Panc1 (cell line): ENCODE measurements at regions not wholly inside any gene's neighbourhood (a gene's known extent, or its start where the extent isn't known, plus 50 kb on each side); places are given as distances from the start of the nearest gene placed in this dataset.
"Not testable (repeated sequence)": the region's sequence is repeated elsewhere in the genome, so short reads cannot be mapped to it uniquely, and the experiment has no call there.

ENCODE experiments used
- CTCF ChIP-seq: fragments of 450-650 bp; IDR thresholded peaks from 2 replicates; pipeline ENCODE4 v1.5.1; 2017; ENCODE audit warnings: mild to moderate bottlenecking
- POLR2AphosphoS5 ChIP-seq: IDR thresholded peaks from 2 replicates; pipeline ENCODE4 v1.6.1; 2012; ENCODE audit warnings: mild to moderate bottlenecking, low read depth, low read length, moderate library complexity
- REST ChIP-seq, 2 experiments: IDR thresholded peaks; 2 replicates each; pipeline ENCODE4 v1.6.1; 2011 to 2012; ENCODE audit warnings: low read depth in 2 of 2, control low read depth in 1 of 2, low read length in 1 of 2, mild to moderate bottlenecking in 1 of 2, moderate library complexity in 1 of 2; ENCODE audit not compliant: insufficient read depth in 1 of 2
- SIN3A ChIP-seq: IDR thresholded peaks from 2 replicates; pipeline ENCODE4 v1.6.1; 2012; ENCODE audit warnings: low read depth, mild to moderate bottlenecking, low read length, moderate library complexity, borderline replicate concordance; ENCODE audit not compliant: insufficient read depth
- TCF7L2 ChIP-seq: IDR thresholded peaks from 2 replicates; pipeline ENCODE4 v1.6.1; 2011; ENCODE audit warnings: mild to moderate bottlenecking, low read depth, low read length, inconsistent platforms

- not testable (repeated sequence) for TF ChIP-seq CTCF; SIN3A; TCF7L2; REST (IDR thresholded peaks at IDR 0.05; ENCODE audit: insufficient read depth in 1 of 2, low read depth in 2 of 2, low read length in 1 of 2); POLR2AphosphoS5
Observed at GRCh38 chr1:145500251-145500650, 74.8 kb upstream of the NBPF20 start.
